Stomach (tissue), 4 donors: ENCODE measurements at regions not wholly inside any gene's neighbourhood (a gene's known extent, or its start where the extent isn't known, plus 50 kb on each side); places are given as distances from the start of the nearest gene placed in this dataset.

Source experiments
- EP300 ChIP-seq: sonication (generic); formaldehyde crosslinking; IDR thresholded peaks from one replicate; pipeline ENCODE4 v1.6.1; 2017; ENCODE audit warnings: antibody characterized with exemption
- TF ChIP-seq, protein P1 (sequence below), 7 experiments: fragments of 450-650 bp in 4 of 7; fragments of 200-600 bp in 3 of 7; sonication (generic) in 3 of 7; IDR thresholded peaks; one replicate each; pipeline ENCODE4 v1.5.1; 2016 to 2019; ENCODE audit warnings: antibody characterized with exemption in 7 of 7, control low read depth in 2 of 7, mild to moderate bottlenecking in 1 of 7

DNA sequence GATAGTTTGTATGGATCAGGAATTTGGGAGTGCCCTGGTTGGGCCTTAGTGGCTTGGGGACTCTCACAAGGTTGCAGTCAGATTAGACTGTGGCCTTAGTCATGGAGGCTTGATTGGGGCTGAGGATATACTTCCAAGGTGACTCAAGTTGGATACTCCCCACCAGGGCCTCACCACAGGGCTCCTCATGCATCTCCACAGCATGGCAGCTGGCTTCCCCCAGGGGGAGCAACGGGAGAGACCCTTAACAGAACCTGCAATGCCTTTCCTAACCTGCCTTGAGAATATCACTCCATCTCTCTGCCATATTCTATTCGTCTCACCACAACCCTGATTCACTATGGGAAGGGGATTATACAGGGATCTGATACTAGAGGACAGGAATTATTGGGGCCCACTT is 161.9 kb downstream of the RELL1 start:
- TF ChIP-seq, protein P1, sequence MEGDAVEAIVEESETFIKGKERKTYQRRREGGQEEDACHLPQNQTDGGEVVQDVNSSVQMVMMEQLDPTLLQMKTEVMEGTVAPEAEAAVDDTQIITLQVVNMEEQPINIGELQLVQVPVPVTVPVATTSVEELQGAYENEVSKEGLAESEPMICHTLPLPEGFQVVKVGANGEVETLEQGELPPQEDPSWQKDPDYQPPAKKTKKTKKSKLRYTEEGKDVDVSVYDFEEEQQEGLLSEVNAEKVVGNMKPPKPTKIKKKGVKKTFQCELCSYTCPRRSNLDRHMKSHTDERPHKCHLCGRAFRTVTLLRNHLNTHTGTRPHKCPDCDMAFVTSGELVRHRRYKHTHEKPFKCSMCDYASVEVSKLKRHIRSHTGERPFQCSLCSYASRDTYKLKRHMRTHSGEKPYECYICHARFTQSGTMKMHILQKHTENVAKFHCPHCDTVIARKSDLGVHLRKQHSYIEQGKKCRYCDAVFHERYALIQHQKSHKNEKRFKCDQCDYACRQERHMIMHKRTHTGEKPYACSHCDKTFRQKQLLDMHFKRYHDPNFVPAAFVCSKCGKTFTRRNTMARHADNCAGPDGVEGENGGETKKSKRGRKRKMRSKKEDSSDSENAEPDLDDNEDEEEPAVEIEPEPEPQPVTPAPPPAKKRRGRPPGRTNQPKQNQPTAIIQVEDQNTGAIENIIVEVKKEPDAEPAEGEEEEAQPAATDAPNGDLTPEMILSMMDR (IDR thresholded peaks at IDR 0.05) = no peak
- no peak for TF ChIP-seq EP300
